ENCODE measurements at regions not wholly inside any gene's neighbourhood (a gene's known extent, or its start where the extent isn't known, plus 50 kb on each side); places are given as distances from the start of the nearest gene placed in this dataset.
"Not testable (repeated sequence)": the region's sequence is repeated elsewhere in the genome, so short reads cannot be mapped to it uniquely, and the experiment has no call there.

DNA sequence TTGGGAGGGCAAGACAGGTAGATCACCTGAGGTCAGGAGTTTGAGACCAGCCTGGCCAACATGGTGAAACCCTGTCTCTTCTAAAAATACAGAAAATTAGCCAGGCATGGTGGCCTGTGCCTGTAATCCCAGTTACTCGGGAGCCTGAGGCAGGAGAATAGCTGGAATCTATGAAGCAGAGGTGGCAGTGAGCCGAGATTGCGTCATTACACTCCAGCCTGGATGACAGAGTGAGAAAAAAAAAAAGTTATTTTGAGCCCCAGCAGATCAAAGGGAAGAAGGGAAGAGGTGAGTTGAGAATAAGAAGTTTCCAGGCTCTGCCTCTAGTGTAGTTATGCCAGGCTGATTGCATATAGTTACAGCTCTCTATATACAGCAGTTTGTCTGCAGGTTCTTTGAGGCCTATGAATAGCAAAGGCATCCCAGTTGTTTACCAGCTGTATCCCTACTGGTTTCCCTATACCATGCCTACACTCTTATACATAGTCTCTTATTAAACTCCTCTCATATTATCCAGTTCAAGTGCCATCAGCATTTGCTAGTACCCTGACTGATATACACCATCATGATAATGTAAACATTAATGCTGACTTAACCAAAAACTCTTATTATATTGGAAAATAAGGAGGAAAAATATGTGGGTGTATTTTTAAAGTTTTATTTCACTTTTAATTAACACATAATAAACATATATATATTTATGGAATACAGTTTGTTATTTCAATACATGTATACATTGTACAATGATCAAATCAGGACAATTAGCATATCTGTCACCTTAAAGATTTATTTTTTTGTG, 823.6 kb upstream of the ADGRB3 start:
- TF ChIP-seq CTCF (conservative IDR thresholded peaks at IDR 0.05; ENCODE audit: control insufficient read depth, insufficient read depth, low read depth, low read length): no peak
- peak; percentile 5 for DNase-seq (ENCODE audit: low read depth)
- no peak overlapping the region for H3K4me3 ChIP-seq (ENCODE audit: control insufficient read depth, low read depth, low read length)

GRCh38 chr6:67804808-67805207, 830.3 kb upstream of the ADGRB3 start:
- DNase-seq (ENCODE audit: low read depth); H3K4me3 ChIP-seq (ENCODE audit: control insufficient read depth, low read depth, low read length): not testable (repeated sequence)

DNA sequence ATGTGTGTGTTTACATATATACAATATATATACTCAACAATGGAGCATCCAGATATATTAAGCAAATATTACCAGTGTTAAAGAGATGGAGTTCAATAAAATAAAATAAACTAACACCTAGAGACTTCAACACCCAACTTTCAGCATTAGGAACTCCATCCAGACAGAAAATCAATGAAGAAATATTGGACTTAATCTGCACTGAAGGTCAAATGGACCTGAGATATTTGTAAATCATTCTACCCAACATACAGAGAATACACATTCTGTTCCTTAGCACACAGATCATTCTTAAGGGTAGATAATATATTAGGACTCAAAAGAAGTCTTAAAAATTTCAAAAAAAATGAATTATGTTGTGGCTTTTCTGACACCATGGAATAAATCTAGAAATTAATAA, 832.3 kb upstream of the ADGRB3 start:
- no peak for DNase-seq (ENCODE audit: low read depth)
- no peak overlapping the region for H3K4me3 ChIP-seq (ENCODE audit: control insufficient read depth, low read depth, low read length)
- TF ChIP-seq CTCF (conservative IDR thresholded peaks at IDR 0.05; ENCODE audit: control insufficient read depth, insufficient read depth, low read depth, low read length): no peak

GRCh38 chr6:67792996-67793395, 842.1 kb upstream of the ADGRB3 start:
- no peak for DNase-seq (ENCODE audit: low read depth)
- H3K4me3 ChIP-seq (ENCODE audit: control insufficient read depth, low read depth, low read length): no peak overlapping the region
- TF ChIP-seq CTCF (conservative IDR thresholded peaks at IDR 0.05; ENCODE audit: control insufficient read depth, insufficient read depth, low read depth, low read length): no peak

- no peak for DNase-seq (ENCODE audit: low read depth)
- no peak overlapping the region for H3K4me3 ChIP-seq (ENCODE audit: control insufficient read depth, low read depth, low read length)
- no peak for TF ChIP-seq CTCF (conservative IDR thresholded peaks at IDR 0.05; ENCODE audit: control insufficient read depth, insufficient read depth, low read depth, low read length)
Measured at GRCh38 chr6:67790569-67790968, 844.5 kb upstream of the ADGRB3 start.

GRCh38 chr6:67787119-67787518, 848.0 kb upstream of the ADGRB3 start:
- not testable (repeated sequence) for H3K4me3 ChIP-seq (ENCODE audit: control insufficient read depth, low read depth, low read length)

DNA sequence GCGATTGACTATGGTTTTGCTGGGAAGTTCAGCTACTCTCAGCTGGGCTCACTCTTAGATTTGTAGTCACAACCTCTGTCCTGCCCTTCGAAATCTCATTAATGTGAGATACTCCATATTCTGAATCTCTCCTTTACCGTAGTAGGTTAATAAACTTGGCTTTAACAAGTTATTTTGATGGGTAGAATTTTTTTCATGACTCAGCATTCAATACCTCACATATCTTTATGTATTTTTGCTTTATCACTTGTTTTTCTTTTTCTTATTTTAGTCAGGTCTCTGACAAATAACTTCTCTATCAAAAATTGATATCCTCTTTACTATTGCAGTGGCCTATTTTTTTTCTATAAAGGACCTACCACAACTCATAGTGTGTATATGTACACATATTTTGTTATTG, 855.2 kb upstream of the ADGRB3 start:
- TF ChIP-seq CTCF (conservative IDR thresholded peaks at IDR 0.05; ENCODE audit: control insufficient read depth, insufficient read depth, low read depth, low read length): no peak
- H3K4me3 ChIP-seq (ENCODE audit: control insufficient read depth, low read depth, low read length): no peak overlapping the region
- DNase-seq (ENCODE audit: low read depth): no peak

More at GRCh38 chr6:67787119-67787518, 848.0 kb upstream of the ADGRB3 start:
- not testable (repeated sequence) for DNase-seq (ENCODE audit: low read depth)

GRCh38 chr6:67775333-67775732, 859.7 kb upstream of the ADGRB3 start:
- DNase-seq (ENCODE audit: low read depth): peak; percentile 44
- TF ChIP-seq CTCF (conservative IDR thresholded peaks at IDR 0.05; ENCODE audit: control insufficient read depth, insufficient read depth, low read depth, low read length): no peak
- H3K4me3 ChIP-seq (ENCODE audit: control insufficient read depth, low read depth, low read length): no peak overlapping the region
